Astrocyte of the spinal cord (primary cell): ENCODE measurements at regions not wholly inside any gene's neighbourhood (a gene's known extent, or its start where the extent isn't known, plus 50 kb on each side); places are given as distances from the start of the nearest gene placed in this dataset.
A peak's percentile ranks its signal among the peaks of the same experiment; 100 is the strongest.

Experiments
- DNase-seq: peaks from one replicate; pipeline ENCODE4 v3.0.0; 2011; ENCODE audit warnings: low read depth, low spot score
- H3K4me3 ChIP-seq: 2 replicates; pipeline ENCODE4 v1.5.1; 2011; ENCODE audit warnings: low read depth, mild to moderate bottlenecking, low read length, moderate library complexity
- in situ Hi-C: cut with HindIII; loops from 2 replicates; pipeline ENCODE4 v1.10.0; 2017; ENCODE audit warnings: low sequenced_read_pairs
- TF ChIP-seq, protein P1 (sequence below): IDR thresholded peaks from 2 replicates; pipeline ENCODE4 v1.5.1; 2012; ENCODE audit warnings: low read depth, mild to moderate bottlenecking, low read length, inconsistent platforms

DNA sequence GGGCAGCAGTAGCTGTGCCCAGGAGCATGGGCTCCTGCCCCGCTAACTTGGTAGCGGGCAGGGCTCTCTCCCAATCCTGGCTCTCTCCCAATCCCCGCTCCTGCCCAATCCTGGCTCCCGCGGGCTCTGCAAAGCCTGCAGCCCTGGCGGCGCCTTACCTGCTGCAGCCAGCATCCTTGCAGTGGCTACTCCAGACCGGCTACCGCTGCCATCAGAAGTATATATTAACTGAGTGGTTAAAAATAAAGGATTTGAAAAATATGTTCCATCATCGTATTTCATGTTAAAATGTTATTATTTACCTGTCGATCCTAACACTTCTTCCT is 698.2 kb downstream of the SLITRK1 start:
- TF ChIP-seq, protein P1, sequence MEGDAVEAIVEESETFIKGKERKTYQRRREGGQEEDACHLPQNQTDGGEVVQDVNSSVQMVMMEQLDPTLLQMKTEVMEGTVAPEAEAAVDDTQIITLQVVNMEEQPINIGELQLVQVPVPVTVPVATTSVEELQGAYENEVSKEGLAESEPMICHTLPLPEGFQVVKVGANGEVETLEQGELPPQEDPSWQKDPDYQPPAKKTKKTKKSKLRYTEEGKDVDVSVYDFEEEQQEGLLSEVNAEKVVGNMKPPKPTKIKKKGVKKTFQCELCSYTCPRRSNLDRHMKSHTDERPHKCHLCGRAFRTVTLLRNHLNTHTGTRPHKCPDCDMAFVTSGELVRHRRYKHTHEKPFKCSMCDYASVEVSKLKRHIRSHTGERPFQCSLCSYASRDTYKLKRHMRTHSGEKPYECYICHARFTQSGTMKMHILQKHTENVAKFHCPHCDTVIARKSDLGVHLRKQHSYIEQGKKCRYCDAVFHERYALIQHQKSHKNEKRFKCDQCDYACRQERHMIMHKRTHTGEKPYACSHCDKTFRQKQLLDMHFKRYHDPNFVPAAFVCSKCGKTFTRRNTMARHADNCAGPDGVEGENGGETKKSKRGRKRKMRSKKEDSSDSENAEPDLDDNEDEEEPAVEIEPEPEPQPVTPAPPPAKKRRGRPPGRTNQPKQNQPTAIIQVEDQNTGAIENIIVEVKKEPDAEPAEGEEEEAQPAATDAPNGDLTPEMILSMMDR, result no peak
- no peak for DNase-seq
- in situ Hi-C loops, result no loop called here
- H3K4me3 ChIP-seq, result no peak overlapping the region

DNA sequence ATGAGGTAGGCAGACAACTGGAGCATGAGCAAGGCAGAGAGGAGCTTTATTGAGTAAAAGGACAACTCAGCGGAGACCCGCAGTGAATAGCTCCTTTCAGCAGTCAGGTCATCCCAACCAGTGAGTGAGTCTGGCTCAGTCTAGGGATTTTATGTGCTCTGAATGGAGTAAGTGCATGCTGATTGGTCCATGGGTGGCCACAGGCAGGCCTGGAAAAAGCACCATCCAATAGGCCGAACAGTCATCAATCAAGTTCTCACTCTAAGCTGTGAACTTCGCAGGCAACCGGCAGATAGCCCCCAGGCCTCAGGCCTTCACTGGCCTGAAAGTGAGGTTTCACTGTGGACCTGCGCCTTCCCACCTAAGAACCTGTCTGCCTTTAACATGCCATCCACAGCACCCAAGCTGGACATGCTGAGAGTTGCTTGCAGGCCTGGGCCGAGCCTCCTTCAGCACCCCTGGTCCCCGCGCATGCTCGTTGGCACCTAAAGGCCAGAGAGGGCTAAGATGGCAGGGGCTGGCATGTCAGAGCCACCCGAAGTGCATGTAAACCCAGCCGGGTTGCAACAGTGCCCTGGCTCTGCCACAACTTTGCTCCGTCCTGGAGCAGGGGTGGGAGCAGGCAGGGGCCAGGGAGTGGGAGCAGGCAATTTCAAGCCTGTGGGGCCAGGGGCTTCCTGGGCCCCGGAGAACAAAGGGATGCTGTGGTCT is 698.7 kb downstream of the SLITRK1 start:
- H3K4me3 ChIP-seq, result no peak overlapping the region
- TF ChIP-seq, protein P1, result no peak
- in situ Hi-C loops, result no loop called here
- no peak for DNase-seq

DNA sequence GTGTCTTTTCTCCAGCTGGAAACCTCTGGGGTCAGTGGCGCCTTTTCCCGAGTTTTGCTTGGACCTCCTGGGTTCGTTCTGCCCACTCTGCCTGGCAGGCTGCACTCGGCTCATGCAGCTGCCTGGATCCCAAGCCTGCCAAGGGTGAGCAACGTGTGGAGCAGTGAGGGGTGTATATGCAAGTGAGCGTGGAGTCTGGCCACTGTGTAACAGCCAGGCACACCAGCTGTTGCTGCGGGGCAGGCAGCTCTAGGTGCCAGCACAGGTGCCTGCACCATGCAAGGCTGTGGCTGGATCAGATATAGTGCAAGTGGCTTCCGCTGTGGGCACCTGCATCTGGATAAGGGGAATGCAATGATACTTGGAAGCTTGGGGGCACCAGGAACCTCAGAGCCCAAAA is 699.4 kb downstream of the SLITRK1 start:
- TF ChIP-seq, protein P1, result no peak
- no peak overlapping the region for H3K4me3 ChIP-seq
- in situ Hi-C loops, result no loop called here
- no peak for DNase-seq

DNA sequence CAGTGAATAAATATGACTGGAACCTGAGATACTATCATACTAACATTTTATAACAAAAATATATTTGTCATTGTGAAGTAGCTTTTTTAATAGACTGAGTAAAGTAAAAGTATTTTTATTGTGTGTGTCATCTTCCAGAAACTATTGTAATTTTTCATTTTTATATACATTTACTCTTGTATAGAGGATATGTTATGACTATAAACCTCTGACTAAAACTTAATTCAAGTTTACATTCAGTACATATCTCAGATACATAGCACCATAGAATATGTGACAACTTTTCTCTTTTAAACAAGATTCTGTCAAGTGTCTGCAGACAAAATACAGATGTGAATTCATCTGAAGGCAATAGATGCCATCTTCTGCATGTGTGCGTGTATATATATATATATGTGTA is 704.3 kb downstream of the SLITRK1 start:
- TF ChIP-seq, protein P1, result no peak
- H3K4me3 ChIP-seq, result no peak overlapping the region
- DNase-seq, result no peak
- in situ Hi-C loops, result no loop called here

DNA sequence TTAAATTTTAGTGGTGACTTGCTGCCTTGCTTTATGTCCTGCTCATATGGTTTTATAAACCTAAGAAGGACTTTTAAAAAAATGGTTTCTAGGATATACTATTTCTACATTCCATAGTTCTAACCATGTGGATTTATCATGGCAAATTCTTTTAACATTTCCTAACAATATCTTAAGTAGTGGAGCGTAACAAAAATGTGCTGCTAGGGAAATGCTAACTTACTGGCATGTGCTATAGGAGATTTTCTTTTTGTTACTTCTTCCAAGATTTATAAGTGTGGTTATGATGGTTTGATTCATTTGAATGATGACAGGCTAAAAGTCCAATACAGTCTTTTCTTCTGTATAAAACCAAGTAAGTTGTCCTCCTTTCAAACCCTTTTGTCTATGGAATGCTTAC is 713.7 kb downstream of the SLITRK1 start:
- in situ Hi-C loops, result no loop called here
- TF ChIP-seq, protein P1, result no peak

DNA sequence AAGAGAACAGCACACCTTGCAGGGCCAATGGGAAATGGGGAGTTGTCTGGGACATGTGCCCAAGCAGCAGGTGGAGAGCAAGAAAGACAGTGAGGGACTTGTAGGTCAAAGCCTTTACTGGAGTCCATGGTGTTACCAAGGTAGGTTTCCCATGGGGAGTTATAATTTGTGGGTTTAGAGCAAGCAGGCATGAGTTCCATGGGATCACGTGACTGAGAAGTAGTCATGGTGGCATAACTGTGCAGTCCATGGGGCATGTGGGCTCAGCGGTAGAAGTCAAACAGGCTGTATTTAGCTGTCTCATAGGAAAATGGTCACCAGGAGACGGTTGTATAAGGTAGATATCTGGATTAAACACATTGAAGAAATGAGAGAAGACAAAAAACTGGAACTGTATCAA is 715.1 kb downstream of the SLITRK1 start:
- DNase-seq, result no peak
- TF ChIP-seq, protein P1, result no peak
- no peak overlapping the region for H3K4me3 ChIP-seq
- in situ Hi-C loops, result no loop called here

More for the DNA sequence above, 713.7 kb downstream of the SLITRK1 start:
- peak; percentile 22 for DNase-seq
- no peak overlapping the region for H3K4me3 ChIP-seq
